Esophagus squamous epithelium (tissue), 5 donors: ENCODE measurements at regions not wholly inside any gene's neighbourhood (a gene's known extent, or its start where the extent isn't known, plus 50 kb on each side); places are given as distances from the start of the nearest gene placed in this dataset.
A peak's percentile ranks its signal among the peaks of the same experiment; 100 is the strongest.

Experiments used
- DNase-seq: peaks from one replicate; lab custom pipeline; 2025; lab: John Stamatoyannopoulos, UW
- H3K27ac ChIP-seq, 4 donors: fragments of 200-600 bp; sonication (generic); one replicate each; pipeline ENCODE4 v1.5.1; 2016 to 2019; ENCODE audit warnings: mild to moderate bottlenecking in 1 of 4
- H3K27me3 ChIP-seq, 4 donors: fragments of 200-600 bp; sonication (generic); 1 replicate in 3 of 4; 2 replicates in 1 of 4; pipeline versions ENCODE4 v1.5.1 to v1.6.0; 2017 to 2021; ENCODE audit warnings: antibody characterized with exemption in 1 of 4
- H3K36me3 ChIP-seq, 3 donors: fragments of 200-600 bp; sonication (generic); one replicate each; pipeline ENCODE4 v1.5.1; 2016 to 2019
- H3K4me1 ChIP-seq, 3 donors: fragments of 200-600 bp; sonication (generic); one replicate each; pipeline ENCODE4 v1.5.1; 2017 to 2019
- H3K4me3 ChIP-seq, 4 donors: fragments of 200-600 bp; sonication (generic); 1 replicate in 3 of 4; 2 replicates in 1 of 4; pipeline ENCODE4 v1.5.1; 2016 to 2019; ENCODE audit warnings: mild to moderate bottlenecking in 2 of 4, moderate library complexity in 1 of 4
- H3K9me3 ChIP-seq, 3 donors: fragments of 200-600 bp; sonication (generic); one replicate each; pipeline ENCODE4 v1.5.1; 2016 to 2019
- POLR2A ChIP-seq, 4 donors: fragments of 450-650 bp; IDR thresholded peaks; one replicate each; pipeline ENCODE4 v1.6.1; 2017; ENCODE audit warnings: antibody characterized with exemption in 4 of 4, mild to moderate bottlenecking in 4 of 4, moderate library complexity in 3 of 4
- WGBS, 2 donors: methylation state at CpG; one replicate each; pipeline ENCODE4 v1.1.5; 2018; 5-methylcytosine and 5-hydroxymethylcytosine counted together
- intact Hi-C: fragments of 100-400 bp; cut with DNase I; formaldehyde crosslinking; loops from one replicate; pipeline ENCODE4 v1.15.0; 2022
- TF ChIP-seq, protein P1 (sequence below), 6 experiments: fragments of 450-650 bp in 4 of 6; fragments of 200-600 bp in 2 of 6; sonication (generic) in 2 of 6; IDR thresholded peaks; one replicate each; pipeline ENCODE4 v1.5.1; 2016 to 2019; ENCODE audit warnings: antibody characterized with exemption in 6 of 6, mild to moderate bottlenecking in 4 of 6, moderate library complexity in 4 of 6
- donor health status: DM: yes; HTN: yes; CAD: no.

DNA sequence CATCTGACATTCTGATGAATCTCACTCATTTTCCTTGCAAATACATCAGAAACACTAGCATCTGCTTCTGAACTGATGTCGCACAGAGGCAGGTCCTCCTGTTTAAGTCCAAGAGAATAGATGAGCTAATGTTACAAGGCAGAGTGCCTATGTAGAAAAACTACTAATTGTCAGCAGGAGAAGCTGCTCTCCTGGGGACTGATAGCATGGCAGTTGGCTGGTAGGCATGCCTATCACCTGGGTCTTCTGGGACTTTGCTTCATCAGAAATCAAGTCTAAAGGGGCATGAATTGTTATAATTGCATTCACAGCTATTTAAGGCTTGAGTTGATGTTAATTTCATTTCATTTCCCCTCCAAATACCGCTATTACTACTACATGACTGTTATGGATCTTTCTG, 457.2 kb downstream of the RAP2B start:
- no peaks in the 10 kb centered on the region for H3K27me3 ChIP-seq
- peaks cover 0 to 23% (median 3%) of the 10 kb centered on the region in 3 donors for H3K4me1 ChIP-seq
- no peaks in the 10 kb centered on the region for H3K9me3 ChIP-seq
- WGBS, 2 donors: 87 to 94% methylated on average over 2 of the region's 2 CpGs
- TF ChIP-seq POLR2A (IDR thresholded peaks at IDR 0.05): no peak
- TF ChIP-seq, protein P1, sequence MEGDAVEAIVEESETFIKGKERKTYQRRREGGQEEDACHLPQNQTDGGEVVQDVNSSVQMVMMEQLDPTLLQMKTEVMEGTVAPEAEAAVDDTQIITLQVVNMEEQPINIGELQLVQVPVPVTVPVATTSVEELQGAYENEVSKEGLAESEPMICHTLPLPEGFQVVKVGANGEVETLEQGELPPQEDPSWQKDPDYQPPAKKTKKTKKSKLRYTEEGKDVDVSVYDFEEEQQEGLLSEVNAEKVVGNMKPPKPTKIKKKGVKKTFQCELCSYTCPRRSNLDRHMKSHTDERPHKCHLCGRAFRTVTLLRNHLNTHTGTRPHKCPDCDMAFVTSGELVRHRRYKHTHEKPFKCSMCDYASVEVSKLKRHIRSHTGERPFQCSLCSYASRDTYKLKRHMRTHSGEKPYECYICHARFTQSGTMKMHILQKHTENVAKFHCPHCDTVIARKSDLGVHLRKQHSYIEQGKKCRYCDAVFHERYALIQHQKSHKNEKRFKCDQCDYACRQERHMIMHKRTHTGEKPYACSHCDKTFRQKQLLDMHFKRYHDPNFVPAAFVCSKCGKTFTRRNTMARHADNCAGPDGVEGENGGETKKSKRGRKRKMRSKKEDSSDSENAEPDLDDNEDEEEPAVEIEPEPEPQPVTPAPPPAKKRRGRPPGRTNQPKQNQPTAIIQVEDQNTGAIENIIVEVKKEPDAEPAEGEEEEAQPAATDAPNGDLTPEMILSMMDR (IDR thresholded peaks at IDR 0.05): no peak
- no peak overlapping the region for H3K4me3 ChIP-seq
- H3K27ac ChIP-seq: no peak overlapping the region
- H3K36me3 ChIP-seq: no peaks in the 10 kb centered on the region
- intact Hi-C loops: no loop called here
- no peak for DNase-seq

DNA sequence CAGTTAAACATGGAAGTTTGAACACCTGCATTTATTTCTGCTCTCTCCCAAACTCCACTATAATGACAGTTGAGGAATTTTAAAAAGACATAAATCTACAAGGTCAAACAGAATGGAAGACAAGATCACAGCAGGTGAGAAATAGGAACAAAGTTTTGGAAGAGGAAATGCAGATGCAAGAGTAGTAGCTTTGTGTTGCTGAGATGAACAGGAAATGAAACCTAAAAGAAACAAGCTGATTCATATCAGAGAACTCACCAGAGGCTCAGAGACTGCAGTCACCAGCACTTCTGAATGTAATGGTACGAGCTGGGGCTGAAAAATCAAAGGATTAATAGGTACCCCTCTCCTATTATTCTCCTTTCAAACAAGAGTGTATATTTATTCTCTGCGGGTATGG, 459.9 kb downstream of the RAP2B start:
- Histone ChIP-seq H3K4me3 (no peak overlapping the region), H3K36me3 (no peaks in the 10 kb centered on the region), H3K27ac (peak overlapping the region in 2 of 4 donors; percentile 21 to 54), H3K27me3 (no peaks in the 10 kb centered on the region), H3K4me1 (peaks cover 0 to 14% (median 0%) of the 10 kb centered on the region in 3 donors), H3K9me3 (no peaks in the 10 kb centered on the region)
- no peak for DNase-seq
- WGBS, 2 donors: 66 to 68% methylated on average over 2 of the region's 2 CpGs
- intact Hi-C loops: no loop called here
- no peak for TF ChIP-seq POLR2A (IDR thresholded peaks at IDR 0.05)
- TF ChIP-seq, protein P1 (IDR thresholded peaks at IDR 0.05): no peak

DNA sequence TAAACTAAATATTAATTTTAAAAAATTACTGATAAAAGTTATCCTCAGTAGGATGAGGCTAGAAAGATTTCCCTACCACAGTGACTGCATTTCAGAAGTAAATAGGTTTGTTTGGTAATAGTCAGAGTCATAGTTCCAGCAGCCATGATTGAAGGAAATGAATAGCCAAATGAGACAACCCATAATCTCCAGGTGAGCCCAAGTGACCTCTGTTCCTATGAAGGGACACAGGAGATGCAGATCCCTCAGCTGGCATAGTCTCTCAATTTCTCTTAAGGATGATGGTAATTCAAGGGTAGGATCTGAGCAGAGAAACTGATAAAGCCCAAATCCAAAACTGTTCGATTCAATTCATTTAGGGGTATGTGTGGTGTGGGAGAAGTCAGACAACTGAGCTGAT, 461.8 kb downstream of the RAP2B start:
- TF ChIP-seq, protein P1 (IDR thresholded peaks at IDR 0.05): no peak
- TF ChIP-seq POLR2A (IDR thresholded peaks at IDR 0.05): no peak
- WGBS, 2 donors: 83 to 89% methylated on average over 1 of the region's 1 CpG
- intact Hi-C loops: no loop called here

DNA sequence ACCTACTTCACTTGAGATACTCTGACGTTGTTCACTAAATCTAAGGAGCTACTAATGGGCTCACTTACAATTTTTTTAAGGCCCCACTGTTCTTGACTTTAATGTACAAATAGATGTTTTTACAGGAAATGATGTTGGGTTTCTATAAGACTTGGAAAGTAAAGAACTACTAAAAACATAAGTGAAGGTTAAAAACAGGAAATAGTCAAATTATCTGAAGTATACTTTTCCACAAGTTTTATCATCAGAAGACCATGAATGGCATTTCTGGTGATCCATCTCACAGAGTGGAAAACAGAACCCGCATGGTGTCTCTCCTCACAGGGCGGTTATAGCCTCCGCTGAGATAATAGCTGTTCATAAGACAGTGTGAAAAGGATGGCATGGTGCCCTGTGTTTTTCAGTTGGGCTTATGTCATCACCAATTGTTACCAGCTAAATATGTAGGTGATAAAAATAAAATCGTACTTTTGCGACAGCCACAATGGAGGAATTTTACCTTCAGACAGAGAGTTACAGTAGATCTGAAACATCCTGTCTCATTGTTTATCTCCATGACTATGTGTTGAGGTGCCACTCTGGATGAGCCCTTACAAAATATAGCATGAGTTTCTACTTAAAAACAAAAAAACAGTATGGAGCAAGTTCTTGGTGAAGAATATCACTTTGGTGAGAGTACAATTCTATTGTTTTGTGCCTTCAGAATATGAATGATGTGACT, 462.4 kb downstream of the RAP2B start:
- Histone ChIP-seq H3K27ac (no peak overlapping the region), H3K4me1 (peaks cover 0 to 14% (median 0%) of the 10 kb centered on the region in 3 donors), H3K9me3 (no peaks in the 10 kb centered on the region), H3K4me3 (no peak overlapping the region), H3K27me3 (no peaks in the 10 kb centered on the region), H3K36me3 (no peaks in the 10 kb centered on the region)
- intact Hi-C loops: no loop called here
- DNase-seq: no peak
- WGBS, 2 donors: 62 to 71% methylated on average over 6 of the region's 6 CpGs
- TF ChIP-seq, protein P1 (IDR thresholded peaks at IDR 0.05): no peak
- TF ChIP-seq POLR2A (IDR thresholded peaks at IDR 0.05): no peak

More for the DNA sequence above, 461.8 kb downstream of the RAP2B start:
- H3K27me3 ChIP-seq: no peaks in the 10 kb centered on the region
- H3K36me3 ChIP-seq: no peaks in the 10 kb centered on the region
- DNase-seq: no peak
- H3K4me1 ChIP-seq: peaks cover 0 to 14% (median 0%) of the 10 kb centered on the region in 3 donors
- H3K9me3 ChIP-seq: no peaks in the 10 kb centered on the region
- no peak overlapping the region for H3K27ac ChIP-seq
- H3K4me3 ChIP-seq: no peak overlapping the region

DNA sequence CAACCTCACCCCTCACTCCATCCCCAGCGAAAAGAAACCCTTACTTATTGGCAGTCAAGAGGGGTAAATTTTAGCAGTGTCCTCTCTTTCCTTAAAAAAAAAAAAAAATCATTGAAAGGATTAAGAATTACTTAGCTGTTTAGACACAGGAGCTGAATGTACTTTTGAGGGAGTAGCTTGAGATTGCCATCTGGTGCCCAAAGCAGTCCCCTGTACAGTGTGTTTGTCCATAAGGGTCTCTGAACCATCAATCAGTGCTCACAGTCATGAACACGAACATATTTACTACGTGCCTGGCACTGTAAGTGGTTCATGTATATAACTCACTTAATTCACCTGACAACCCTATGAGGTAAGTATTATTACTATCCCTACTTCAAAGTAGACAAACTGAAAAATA, 463.5 kb downstream of the RAP2B start:
- H3K9me3 ChIP-seq: no peaks in the 10 kb centered on the region
- H3K36me3 ChIP-seq: no peaks in the 10 kb centered on the region
- TF ChIP-seq, protein P1 (IDR thresholded peaks at IDR 0.05): no peak
- TF ChIP-seq POLR2A (IDR thresholded peaks at IDR 0.05): no peak
- H3K4me3 ChIP-seq: no peak overlapping the region
- peaks cover 0 to 14% (median 0%) of the 10 kb centered on the region in 3 donors for H3K4me1 ChIP-seq
- no peaks in the 10 kb centered on the region for H3K27me3 ChIP-seq
- 76 to 82% methylated on average over 3 of the region's 3 CpGs for WGBS, 2 donors
- DNase-seq: no peak
- no peak overlapping the region for H3K27ac ChIP-seq
- intact Hi-C loops: no loop called here
